ENCODE measurements at regions not wholly inside any gene's neighbourhood (a gene's known extent, or its start where the extent isn't known, plus 50 kb on each side); places are given as distances from the start of the nearest gene placed in this dataset.

- no peaks in the 10 kb centered on the region for H3K36me3 ChIP-seq
- H3K27ac ChIP-seq: no peak overlapping the region
- H3K4me1 ChIP-seq: no peaks in the 10 kb centered on the region
- TF ChIP-seq POLR2A (IDR thresholded peaks at IDR 0.05) (no peak), CTCF (IDR thresholded peaks at IDR 0.05) (no peak)
- no peak for DNase-seq
- H3K9me3 ChIP-seq: no peaks in the 10 kb centered on the region
- intact Hi-C loops (cut with DNase I; ENCODE audit: low total_unique reads): no loop called here
- no peaks in the 10 kb centered on the region for H3K27me3 ChIP-seq
- H3K4me3 ChIP-seq: no peak overlapping the region
These were observed 482.0 kb upstream of the CHST9 start for GRCh38 chr18:27667064-27667463.

DNA sequence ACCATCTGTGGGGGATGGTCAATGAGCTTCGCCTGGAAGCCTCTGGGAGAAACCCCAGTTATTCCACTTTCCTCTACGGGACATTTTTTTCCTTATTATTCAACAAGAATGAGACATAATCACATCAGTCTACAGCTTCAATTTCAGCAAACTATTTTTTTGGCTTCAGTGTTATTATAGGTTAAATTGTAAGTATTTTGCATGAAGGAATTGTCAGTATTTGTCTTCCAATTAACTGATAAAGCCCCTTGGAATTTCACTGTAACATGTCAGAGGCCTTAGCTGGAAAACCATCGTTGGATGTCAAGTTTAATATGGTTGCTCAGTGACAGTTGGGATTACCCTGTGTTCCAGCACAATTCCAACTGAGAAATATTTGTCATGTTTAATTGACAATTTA, 480.9 kb upstream of the CHST9 start:
- TF ChIP-seq POLR2A (IDR thresholded peaks at IDR 0.05) (no peak), CTCF (IDR thresholded peaks at IDR 0.05) (no peak)
- intact Hi-C loops (cut with DNase I; ENCODE audit: low total_unique reads): no loop called here
- no peak overlapping the region for H3K4me3 ChIP-seq

GRCh38 chr18:27665264-27665799, 480.2 kb upstream of the CHST9 start:
- DNase-seq: no peak
- no peak for TF ChIP-seq POLR2A (IDR thresholded peaks at IDR 0.05)
- no peak for TF ChIP-seq CTCF (IDR thresholded peaks at IDR 0.05)
- Histone ChIP-seq H3K4me3 (no peak overlapping the region), H3K27ac (no peak overlapping the region), H3K4me1 (no peaks in the 10 kb centered on the region), H3K9me3 (no peaks in the 10 kb centered on the region), H3K27me3 (no peaks in the 10 kb centered on the region), H3K36me3 (no peaks in the 10 kb centered on the region)
- intact Hi-C loops (cut with DNase I; ENCODE audit: low total_unique reads): no loop called here

More for the DNA sequence above, 480.9 kb upstream of the CHST9 start:
- no peaks in the 10 kb centered on the region for H3K27me3 ChIP-seq
- no peak for DNase-seq
- no peaks in the 10 kb centered on the region for H3K9me3 ChIP-seq
- H3K27ac ChIP-seq: no peak overlapping the region
- no peaks in the 10 kb centered on the region for H3K36me3 ChIP-seq
- no peaks in the 10 kb centered on the region for H3K4me1 ChIP-seq

- intact Hi-C loops (cut with DNase I; ENCODE audit: low total_unique reads): no loop called here
- no peak for TF ChIP-seq POLR2A (IDR thresholded peaks at IDR 0.05)
- TF ChIP-seq CTCF (IDR thresholded peaks at IDR 0.05): no peak
- H3K27me3 ChIP-seq: no peaks in the 10 kb centered on the region
These were observed 477.8 kb upstream of the CHST9 start for GRCh38 chr18:27662949-27663348.

DNA sequence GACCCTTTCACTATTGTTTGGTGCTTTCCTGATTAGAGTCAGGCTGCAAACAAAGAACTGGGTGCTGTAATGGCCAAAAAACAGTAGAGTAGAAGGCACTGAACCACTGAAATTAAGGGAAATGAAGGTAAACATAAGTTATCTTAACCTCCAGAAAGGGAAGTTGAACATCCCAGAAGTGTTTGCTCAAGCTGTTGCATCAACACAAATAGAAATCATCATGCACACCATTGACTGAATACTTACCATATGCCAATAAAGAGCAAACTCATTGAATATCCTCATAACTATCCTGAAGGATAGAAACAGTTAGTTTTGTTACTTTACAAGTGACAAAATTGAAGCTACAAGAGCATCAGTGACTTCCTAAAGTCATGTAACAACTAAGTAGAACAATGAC, 477.4 kb upstream of the CHST9 start:
- H3K36me3 ChIP-seq: no peaks in the 10 kb centered on the region
- intact Hi-C loops (cut with DNase I; ENCODE audit: low total_unique reads): no loop called here
- no peak overlapping the region for H3K4me3 ChIP-seq
- TF ChIP-seq CTCF (IDR thresholded peaks at IDR 0.05) (no peak), POLR2A (IDR thresholded peaks at IDR 0.05) (no peak)
- H3K27me3 ChIP-seq: no peaks in the 10 kb centered on the region
- no peaks in the 10 kb centered on the region for H3K4me1 ChIP-seq
- H3K9me3 ChIP-seq: no peaks in the 10 kb centered on the region
- H3K27ac ChIP-seq: no peak overlapping the region
- DNase-seq: no peak

More at GRCh38 chr18:27662949-27663348, 477.8 kb upstream of the CHST9 start:
- H3K27ac ChIP-seq: no peak overlapping the region
- H3K36me3 ChIP-seq: no peaks in the 10 kb centered on the region
- no peak for DNase-seq
- no peaks in the 10 kb centered on the region for H3K4me1 ChIP-seq
- H3K9me3 ChIP-seq: no peaks in the 10 kb centered on the region
- H3K4me3 ChIP-seq: no peak overlapping the region

All from uterus (tissue), 3 donors.